Chondrocyte (in vitro differentiated cells): ENCODE measurements at regions not wholly inside any gene's neighbourhood (a gene's known extent, or its start where the extent isn't known, plus 50 kb on each side); places are given as distances from the start of the nearest gene placed in this dataset.

Source experiments
- DNase-seq: peaks from one replicate; pipeline ENCODE4 v3.0.0; 2021; ENCODE audit warnings: mixed read lengths, low spot score
- H3K27ac Mint-ChIP-seq: one replicate; pipeline ENCODE4 v1.8.0; 2021; ENCODE audit warnings: mild to moderate bottlenecking, moderate library complexity, mixed read lengths; ENCODE audit not compliant: unreplicated experiment
- H3K27me3 Mint-ChIP-seq: 2 replicates; pipeline ENCODE4 v1.8.0; 2021; ENCODE audit warnings: low read depth, mixed read lengths
- H3K36me3 Mint-ChIP-seq: 2 replicates; pipeline ENCODE4 v1.8.0; 2021; ENCODE audit warnings: low read depth, mixed read lengths
- H3K4me1 Mint-ChIP-seq: 2 replicates; pipeline ENCODE4 v1.8.0; 2021; ENCODE audit warnings: low read depth, mild to moderate bottlenecking, mixed read lengths
- H3K4me3 Mint-ChIP-seq: one replicate; pipeline ENCODE4 v1.8.0; 2021; ENCODE audit warnings: mild to moderate bottlenecking, moderate library complexity, mixed read lengths; ENCODE audit not compliant: unreplicated experiment
- H3K9me3 Mint-ChIP-seq: 2 replicates; pipeline ENCODE4 v1.8.0; 2021; ENCODE audit warnings: low read depth, mixed read lengths
- TF ChIP-seq, protein P1 (sequence below): fragments of 200-600 bp; sonication (generic); IDR thresholded peaks from 2 replicates; pipeline ENCODE4 v1.5.0; 2021; ENCODE audit warnings: antibody characterized with exemption, mild to moderate bottlenecking, moderate library complexity

- no peak overlapping the region for H3K4me3 Mint-ChIP-seq
- H3K27ac Mint-ChIP-seq, result no peak overlapping the region
- peaks cover 21% of the 10 kb centered on the region for H3K9me3 Mint-ChIP-seq
- TF ChIP-seq, protein P1, sequence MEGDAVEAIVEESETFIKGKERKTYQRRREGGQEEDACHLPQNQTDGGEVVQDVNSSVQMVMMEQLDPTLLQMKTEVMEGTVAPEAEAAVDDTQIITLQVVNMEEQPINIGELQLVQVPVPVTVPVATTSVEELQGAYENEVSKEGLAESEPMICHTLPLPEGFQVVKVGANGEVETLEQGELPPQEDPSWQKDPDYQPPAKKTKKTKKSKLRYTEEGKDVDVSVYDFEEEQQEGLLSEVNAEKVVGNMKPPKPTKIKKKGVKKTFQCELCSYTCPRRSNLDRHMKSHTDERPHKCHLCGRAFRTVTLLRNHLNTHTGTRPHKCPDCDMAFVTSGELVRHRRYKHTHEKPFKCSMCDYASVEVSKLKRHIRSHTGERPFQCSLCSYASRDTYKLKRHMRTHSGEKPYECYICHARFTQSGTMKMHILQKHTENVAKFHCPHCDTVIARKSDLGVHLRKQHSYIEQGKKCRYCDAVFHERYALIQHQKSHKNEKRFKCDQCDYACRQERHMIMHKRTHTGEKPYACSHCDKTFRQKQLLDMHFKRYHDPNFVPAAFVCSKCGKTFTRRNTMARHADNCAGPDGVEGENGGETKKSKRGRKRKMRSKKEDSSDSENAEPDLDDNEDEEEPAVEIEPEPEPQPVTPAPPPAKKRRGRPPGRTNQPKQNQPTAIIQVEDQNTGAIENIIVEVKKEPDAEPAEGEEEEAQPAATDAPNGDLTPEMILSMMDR, result no peak
- no peaks in the 10 kb centered on the region for H3K36me3 Mint-ChIP-seq
- DNase-seq, result no peak
- no peaks in the 10 kb centered on the region for H3K4me1 Mint-ChIP-seq
- H3K27me3 Mint-ChIP-seq, result no peaks in the 10 kb centered on the region
These were observed 658.1 kb upstream of the MGMT start for GRCh38 chr10:128808921-128809440.

GRCh38 chr10:128811511-128811910, 655.5 kb upstream of the MGMT start:
- TF ChIP-seq, protein P1, result no peak
- Mint-ChIP-seq H3K4me3 (no peak overlapping the region), H3K4me1 (no peaks in the 10 kb centered on the region), H3K27ac (no peak overlapping the region), H3K27me3 (peaks cover 3% of the 10 kb centered on the region), H3K36me3 (no peaks in the 10 kb centered on the region), H3K9me3 (peaks cover 23% of the 10 kb centered on the region)
- no peak for DNase-seq

DNA sequence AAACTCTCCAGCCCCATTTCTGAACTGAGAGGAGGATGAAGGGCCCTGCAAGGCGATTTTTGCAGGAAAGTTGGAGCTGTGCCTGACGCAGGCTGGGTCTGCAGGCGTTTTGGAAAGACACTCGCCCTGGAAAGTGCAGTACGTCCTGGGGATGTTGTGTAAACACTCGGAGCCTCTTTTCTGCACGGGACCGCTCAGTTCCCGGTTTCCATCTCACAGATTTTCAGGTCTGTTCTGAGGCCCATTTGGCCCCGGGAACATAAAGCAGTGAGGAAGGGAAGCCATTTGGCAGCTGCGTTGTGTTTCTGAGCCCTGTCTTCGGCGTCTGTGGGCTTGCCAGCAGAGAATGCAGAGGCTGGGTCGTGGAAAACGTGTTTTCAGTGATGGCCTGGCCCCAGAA, 655.0 kb upstream of the MGMT start:
- Mint-ChIP-seq H3K9me3 (peaks cover 23% of the 10 kb centered on the region), H3K36me3 (no peaks in the 10 kb centered on the region), H3K27ac (no peak overlapping the region), H3K27me3 (peaks cover 3% of the 10 kb centered on the region), H3K4me3 (no peak overlapping the region), H3K4me1 (no peaks in the 10 kb centered on the region)
- TF ChIP-seq, protein P1, result no peak
- no peak for DNase-seq

DNA sequence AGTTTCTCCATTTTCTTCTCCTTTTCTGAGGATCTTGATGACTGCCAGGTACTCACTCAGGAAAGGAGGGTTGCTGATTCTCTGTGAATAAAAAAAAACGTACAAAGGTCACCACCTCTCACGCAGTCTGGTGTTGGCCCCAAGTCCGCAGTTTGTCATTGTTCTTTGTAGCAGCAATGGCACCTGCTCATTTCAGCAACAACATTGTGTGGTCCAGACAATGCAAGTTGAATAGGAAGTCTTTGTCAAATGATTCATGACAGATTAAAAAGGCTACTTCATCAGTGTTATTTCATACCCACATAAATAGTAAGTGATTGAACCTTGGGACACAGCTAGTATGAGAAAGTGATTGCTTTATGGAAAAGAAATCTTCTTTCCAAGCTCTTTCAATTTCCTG, 653.5 kb upstream of the MGMT start:
- DNase-seq, result no peak
- H3K9me3 Mint-ChIP-seq, result peaks cover 21% of the 10 kb centered on the region
- no peaks in the 10 kb centered on the region for H3K36me3 Mint-ChIP-seq
- H3K27me3 Mint-ChIP-seq, result peaks cover 3% of the 10 kb centered on the region
- TF ChIP-seq, protein P1, result no peak
- no peaks in the 10 kb centered on the region for H3K4me1 Mint-ChIP-seq
- no peak overlapping the region for H3K27ac Mint-ChIP-seq
- H3K4me3 Mint-ChIP-seq, result no peak overlapping the region

- DNase-seq, result no peak
- Mint-ChIP-seq H3K4me1 (no peaks in the 10 kb centered on the region), H3K27me3 (peaks cover 3% of the 10 kb centered on the region), H3K9me3 (peaks cover 19% of the 10 kb centered on the region), H3K4me3 (no peak overlapping the region), H3K36me3 (no peaks in the 10 kb centered on the region), H3K27ac (no peak overlapping the region)
- TF ChIP-seq, protein P1, result no peak
These were observed 653.0 kb upstream of the MGMT start for GRCh38 chr10:128814024-128814423.
